ENCODE measurements at regions not wholly inside any gene's neighbourhood (a gene's known extent, or its start where the extent isn't known, plus 50 kb on each side); places are given as distances from the start of the nearest gene placed in this dataset.

DNA sequence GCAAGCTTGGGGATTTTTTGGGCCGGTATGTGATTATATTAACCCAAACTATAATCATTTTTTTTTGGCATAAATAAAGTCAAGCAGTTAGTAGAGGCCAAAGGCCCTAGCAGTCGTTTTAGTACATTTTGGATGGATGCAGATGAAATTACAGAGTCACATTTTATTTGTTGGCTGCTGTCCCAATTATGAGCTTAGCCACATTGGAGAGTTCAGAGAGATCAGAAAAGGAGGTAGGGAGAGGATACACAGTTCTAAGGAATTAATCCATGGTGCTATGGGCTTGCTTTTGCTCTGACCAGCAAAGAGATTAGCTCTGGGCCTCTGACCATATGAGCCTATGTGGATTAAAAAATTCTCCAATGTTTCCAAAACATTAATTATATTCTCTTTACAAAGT lies 395.1 kb downstream of the RAPGEF2 start:
- ATAC-seq (peak; percentile 32), DNase-seq (ENCODE audit: low spot score) (no peak)

DNA sequence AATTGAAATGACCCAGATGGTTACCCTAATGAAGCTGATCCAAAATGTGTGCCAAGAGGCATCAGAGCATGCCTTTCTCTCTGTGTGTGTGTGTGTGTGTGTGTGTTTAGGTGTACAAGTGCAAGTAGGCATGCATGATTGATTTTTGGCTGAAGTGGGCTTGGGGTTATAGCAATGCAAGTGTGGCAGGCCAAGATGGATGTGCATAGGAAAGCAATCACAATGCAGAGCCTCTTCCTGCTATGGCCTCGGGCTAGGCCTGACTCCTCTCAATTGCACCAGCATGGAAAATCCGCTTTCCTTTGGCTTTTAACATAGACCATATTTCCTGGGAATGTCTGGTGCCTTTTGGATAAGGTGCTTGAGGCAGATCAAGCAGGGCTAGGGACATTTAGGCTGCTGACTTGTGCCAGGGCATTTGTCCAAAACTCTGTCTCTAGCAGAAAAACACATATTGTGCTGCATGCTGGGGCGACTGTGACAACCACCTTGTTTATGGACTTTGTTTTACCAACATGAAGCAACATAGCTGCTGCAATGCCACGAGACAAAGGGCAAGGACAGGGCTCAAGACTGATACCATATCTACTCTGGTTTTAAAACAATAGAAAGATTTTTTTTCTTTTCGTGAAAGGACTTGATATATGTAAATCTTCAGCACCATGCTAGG lies 395.7 kb downstream of the RAPGEF2 start:
- DNase-seq (ENCODE audit: low spot score) (peak; percentile 92), ATAC-seq (peak; percentile 92)

- DNase-seq (ENCODE audit: low spot score) (no peak), ATAC-seq (no peak)
Observed at GRCh38 chr4:159500861-159501260, 398.0 kb downstream of the RAPGEF2 start.

DNA sequence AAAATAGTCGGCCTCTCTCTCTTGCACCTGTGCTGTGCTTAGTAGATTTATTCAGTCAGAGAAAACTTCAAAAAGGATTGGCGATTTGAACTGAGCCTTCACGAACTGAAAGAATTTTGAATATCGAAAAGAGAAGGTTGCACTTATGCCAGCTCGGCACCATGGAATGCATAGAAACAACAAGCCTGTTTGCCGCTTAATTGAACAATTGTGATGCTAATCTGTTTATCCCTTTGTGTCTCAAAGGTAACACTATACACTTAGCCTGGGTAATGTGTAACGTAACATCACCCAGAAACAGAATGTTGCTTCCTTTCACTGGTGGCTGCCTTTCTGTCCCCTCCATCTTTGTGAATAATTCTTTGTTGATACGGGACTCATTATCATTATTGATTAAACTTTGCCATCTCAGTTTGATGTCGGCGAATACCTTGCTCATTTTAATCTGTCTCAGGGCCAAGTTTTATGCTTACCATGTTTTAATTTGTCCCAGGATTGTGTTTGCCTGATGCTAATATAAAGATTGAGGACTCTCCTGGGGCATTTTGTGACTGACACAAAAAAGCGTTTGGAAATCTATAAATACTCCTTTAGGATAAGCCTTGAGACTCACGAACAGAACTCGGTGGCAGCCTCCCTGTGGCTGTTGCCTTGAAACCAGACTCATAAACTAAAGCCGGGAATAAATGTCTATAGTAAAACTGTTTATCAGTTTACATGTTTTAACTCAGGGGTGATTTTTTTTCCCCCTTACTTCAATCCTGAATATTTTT lies 400.5 kb downstream of the RAPGEF2 start:
- ATAC-seq, result no peak

DNA sequence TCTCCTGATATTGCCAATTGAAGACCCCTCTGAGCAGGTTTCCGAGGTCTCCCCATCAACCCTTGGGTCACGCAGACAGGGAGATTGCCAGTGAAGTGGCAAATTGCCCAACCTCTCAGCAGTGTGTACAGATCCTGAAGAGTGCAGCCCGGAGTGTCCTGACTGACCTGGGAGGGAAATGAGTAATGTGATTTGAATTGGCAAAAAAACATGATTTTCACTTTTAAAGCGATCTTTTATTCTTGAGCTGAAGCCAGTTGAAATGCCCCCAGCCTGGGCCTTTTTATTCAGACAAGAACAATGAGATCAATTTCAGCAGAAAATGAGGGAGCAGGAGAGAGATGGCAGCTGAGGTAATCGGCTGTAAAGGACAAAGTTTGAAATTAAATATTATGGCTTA lies 401.8 kb downstream of the RAPGEF2 start:
- ATAC-seq, result peak; percentile 92
- peak; percentile 80 for DNase-seq (ENCODE audit: low spot score)

More for the DNA sequence above, 400.5 kb downstream of the RAPGEF2 start:
- no peak for DNase-seq (ENCODE audit: low spot score)

GRCh38 chr4:159505266-159505975 lies 402.5 kb downstream of the RAPGEF2 start:
- peak; percentile 31 for ATAC-seq
- no peak for DNase-seq (ENCODE audit: low spot score)

DNA sequence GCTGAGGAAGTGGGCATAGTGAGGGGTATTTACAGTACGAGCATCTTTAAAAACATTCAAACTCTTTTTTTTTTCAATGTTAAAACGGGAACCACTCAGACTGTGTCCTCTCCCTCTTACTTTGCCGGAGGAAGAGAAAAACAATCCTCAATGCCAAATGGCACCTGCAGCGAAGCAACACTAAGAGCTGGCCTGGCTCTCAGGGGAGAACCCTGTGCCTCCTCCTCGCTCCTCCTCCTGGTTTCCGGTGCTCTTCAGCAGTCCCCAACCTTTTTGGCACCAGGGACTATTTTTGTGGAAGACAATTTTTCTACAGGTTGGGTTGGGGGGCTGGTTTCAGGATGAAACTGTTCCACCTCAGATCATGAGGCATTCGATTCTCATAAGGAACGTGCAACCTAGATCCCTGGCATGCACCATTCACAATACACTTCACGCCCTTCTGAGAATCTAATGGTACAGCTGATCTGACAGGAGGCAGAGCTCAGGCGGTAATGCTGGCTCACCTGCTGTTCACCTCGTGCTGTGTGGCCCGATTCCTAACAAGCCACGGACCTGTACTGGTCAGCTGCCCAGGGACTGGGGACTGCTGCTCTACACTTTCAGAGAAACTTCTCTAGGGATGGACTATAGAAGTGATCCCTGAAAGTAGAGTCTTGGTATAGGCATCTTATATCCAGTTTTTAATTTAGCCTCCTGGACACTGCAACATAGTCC lies 404.1 kb downstream of the RAPGEF2 start:
- DNase-seq (ENCODE audit: low spot score) (no peak), ATAC-seq (peak; percentile 50)

DNA sequence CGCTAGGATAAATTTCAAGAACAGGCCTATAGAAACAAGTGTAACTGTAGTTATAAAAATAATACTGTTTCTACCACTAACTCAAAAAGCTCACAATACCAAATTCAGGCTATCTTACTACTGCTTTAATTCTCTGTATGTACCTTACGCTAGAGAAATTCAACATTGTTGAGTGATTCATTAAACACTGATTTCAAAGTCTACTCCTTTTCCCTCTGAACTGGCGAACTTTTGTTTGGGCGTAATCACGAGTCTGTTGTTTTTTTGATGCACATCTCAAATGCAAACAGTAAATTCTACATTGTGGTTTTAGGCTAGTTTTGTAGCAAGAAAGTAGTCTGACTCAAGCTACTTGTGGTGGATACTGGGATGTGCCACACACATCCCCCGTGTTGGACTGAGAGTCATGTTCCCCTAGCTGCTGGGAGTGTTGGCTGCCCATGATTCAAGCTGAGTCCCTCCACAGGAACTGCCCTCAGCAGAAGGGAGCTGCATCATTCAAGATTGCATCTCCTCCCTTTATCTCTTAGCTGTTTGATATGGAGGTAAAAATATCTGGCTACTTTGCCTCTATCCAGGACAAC lies 406.1 kb downstream of the RAPGEF2 start:
- ATAC-seq (no peak), DNase-seq (ENCODE audit: low spot score) (no peak)

GRCh38 chr4:159512348-159512747 lies 409.5 kb downstream of the RAPGEF2 start:
- ATAC-seq, result no peak
- DNase-seq (ENCODE audit: low spot score), result no peak

GRCh38 chr4:159515314-159516025 lies 412.6 kb downstream of the RAPGEF2 start:
- DNase-seq (ENCODE audit: low spot score), result no peak
- no peak for ATAC-seq

DNA sequence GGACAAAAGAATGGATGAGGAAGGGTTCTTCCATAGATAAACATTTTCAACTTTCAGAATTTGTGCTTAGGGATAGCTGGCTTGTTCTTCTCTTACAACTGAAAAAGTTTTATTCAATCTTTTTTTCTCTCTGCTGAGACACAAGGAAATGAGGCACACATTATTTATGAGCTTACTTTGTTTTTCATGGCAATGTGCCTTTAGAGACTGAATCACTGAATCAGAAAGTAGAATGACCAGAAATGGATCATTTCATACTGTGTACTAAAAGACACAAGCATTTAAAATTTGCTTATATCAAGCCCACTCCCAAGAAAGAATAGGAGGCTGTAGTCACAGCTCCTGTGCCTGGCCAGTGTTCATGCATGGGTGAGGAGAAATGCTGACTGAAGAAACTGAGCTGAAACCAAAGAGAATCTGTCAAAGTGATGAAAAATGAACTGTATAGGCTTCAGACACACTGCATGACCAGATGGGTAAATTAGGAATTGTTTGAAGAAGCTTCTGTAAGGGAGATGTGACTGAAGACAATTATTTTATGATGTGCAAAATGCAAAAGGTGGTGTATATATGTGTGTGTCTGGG lies 413.8 kb downstream of the RAPGEF2 start:
- DNase-seq (ENCODE audit: low spot score) (no peak), ATAC-seq (no peak)

GRCh38 chr4:159520074-159520473 lies 417.2 kb downstream of the RAPGEF2 start:
- no peak for ATAC-seq

GRCh38 chr4:159526172-159526571 lies 423.3 kb downstream of the RAPGEF2 start:
- no peak for DNase-seq (ENCODE audit: low spot score)
- ATAC-seq, result peak; percentile 78

More at GRCh38 chr4:159520074-159520473, 417.2 kb downstream of the RAPGEF2 start:
- DNase-seq (ENCODE audit: low spot score), result no peak

DNA sequence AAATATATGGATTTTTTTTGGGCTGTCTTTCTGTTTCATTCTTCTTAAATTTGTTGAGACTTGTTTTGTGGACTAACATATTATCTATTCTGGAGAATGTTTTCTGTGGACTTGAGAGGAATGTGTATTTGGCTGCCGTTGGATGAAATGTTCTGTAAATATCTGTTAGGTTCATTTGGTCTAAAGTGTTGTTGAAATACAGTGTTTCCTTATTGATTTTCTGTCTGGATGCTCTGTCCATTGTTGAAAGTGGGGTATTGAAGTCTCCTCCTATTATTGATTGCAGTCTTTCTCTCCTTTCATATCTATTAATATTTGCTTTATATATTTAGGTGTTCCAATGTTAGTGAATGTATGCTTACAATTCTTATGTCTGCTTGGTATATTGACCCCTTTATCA lies 431.8 kb downstream of the RAPGEF2 start:
- DNase-seq (ENCODE audit: low spot score) (no peak), ATAC-seq (peak; percentile 58)

GRCh38 chr4:159538556-159538955 lies 435.7 kb downstream of the RAPGEF2 start:
- ATAC-seq, result no peak

DNA sequence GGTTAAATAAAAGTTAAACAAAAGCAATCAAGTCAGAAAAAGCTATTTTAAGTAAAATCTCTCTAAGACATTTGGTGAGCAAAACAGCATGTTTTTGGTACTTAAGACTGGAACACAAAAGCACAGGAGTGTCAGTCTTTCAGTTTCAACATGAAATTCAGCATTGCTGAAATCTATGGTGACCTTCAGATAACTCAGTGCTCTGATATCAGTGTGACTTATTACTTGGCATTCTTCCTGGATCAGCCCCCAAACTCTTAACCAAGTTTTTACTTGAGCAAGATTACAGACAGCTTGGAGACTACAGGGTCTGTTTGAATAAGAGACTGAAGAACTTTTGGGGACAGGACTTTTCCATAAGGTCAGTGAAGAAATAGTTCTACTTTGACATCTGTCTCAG lies 437.2 kb downstream of the RAPGEF2 start:
- DNase-seq (ENCODE audit: low spot score) (no peak), ATAC-seq (no peak)

More at GRCh38 chr4:159538556-159538955, 435.7 kb downstream of the RAPGEF2 start:
- DNase-seq (ENCODE audit: low spot score), result no peak

DNA sequence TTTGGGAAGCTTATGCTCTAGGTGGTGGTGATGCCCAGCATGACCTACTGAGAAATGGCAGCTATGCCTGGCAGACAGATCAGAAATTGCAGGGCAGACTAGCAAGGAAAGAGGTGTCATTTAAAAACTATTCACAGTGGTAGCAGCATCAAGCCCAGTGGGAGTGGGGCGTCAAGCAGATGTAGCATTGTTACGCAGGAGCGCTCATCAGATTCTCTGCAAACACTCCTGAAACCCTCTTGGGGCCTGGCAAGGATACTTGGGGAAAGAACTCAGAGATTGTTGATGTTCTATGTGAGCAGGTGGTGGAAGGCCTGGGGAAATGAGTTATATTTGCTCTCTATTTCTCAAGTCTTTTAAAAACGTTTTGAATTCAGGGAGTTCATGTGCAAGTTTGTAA lies 437.6 kb downstream of the RAPGEF2 start:
- ATAC-seq (no peak), DNase-seq (ENCODE audit: low spot score) (no peak)

GRCh38 chr4:159541143-159541542 lies 438.3 kb downstream of the RAPGEF2 start:
- ATAC-seq (no peak), DNase-seq (ENCODE audit: low spot score) (no peak)

DNA sequence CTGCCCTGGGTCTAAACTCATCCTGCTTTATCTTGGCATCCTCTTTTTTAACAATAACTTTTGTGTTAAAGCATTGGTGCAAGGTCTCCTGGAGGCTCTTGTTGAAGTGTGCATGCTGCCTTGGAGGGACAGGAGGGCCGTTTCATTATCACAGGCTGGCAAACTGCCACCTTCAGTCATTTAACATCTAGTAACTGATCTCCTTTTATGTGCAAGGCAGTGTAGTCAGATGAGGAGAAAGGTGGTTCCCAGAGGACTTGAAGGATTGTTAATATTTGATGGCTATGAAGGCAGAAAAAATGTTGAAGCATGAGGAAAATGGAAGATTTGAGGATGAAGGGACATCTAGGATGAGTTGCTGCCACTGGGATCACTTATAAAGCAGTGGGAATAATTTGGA lies 439.4 kb downstream of the RAPGEF2 start:
- DNase-seq (ENCODE audit: low spot score), result no peak

DNA sequence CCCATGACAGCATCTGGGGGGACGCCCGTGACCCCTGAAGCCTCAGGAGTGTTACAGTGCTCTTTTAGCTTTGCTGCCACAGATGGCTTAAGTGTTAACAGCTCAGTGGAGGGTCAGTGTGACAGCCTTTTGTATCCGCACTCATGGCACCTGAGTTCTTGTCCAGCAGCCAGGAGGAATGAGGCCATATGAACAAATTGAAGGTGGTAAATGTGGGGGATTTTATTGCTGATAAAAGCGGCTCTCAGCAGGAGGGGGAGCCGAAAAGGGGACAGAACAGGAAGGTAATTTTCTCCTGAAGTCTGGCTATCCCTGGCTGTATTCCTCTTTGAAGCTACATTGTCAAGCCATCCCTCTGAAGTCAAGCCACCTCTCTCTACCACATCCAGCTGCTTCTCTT lies 441.0 kb downstream of the RAPGEF2 start:
- ATAC-seq (no peak), DNase-seq (ENCODE audit: low spot score) (no peak)

More for the DNA sequence above, 439.4 kb downstream of the RAPGEF2 start:
- ATAC-seq, result no peak
